HG02759 (cell line): ENCODE measurements at regions not wholly inside any gene's neighbourhood (a gene's known extent, or its start where the extent isn't known, plus 50 kb on each side); places are given as distances from the start of the nearest gene placed in this dataset.
"Not testable (repeated sequence)": the region's sequence is repeated elsewhere in the genome, so short reads cannot be mapped to it uniquely, and the experiment has no call there.

ENCODE experiments used
- ATAC-seq: cut with Tn5 transposase; IDR thresholded peaks from one replicate; pipeline ENCODE4 v1.9.1; 2021; ENCODE audit warnings: mild to moderate bottlenecking, moderate library complexity; ENCODE audit not compliant: unreplicated experiment

DNA sequence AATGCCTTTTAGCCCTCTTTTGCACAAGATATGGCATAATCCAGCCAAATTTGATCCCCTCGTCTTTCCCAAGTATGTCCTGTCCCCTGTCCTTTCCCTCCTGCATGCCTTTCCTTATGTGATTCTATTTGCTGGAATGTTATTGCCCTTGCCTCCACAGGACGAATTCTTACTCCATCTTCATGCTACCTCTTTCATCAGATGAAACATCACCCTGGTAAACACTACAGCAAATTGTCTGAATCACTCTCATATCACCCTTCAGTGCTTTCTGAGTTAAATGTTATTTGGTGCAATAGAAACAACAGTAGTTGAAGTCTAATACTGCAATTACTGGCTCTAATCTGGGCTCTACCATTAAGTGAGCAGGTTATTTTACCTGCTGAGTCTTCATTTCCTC lies 52.2 kb upstream of the FAT1 start:
- no peak for ATAC-seq

DNA sequence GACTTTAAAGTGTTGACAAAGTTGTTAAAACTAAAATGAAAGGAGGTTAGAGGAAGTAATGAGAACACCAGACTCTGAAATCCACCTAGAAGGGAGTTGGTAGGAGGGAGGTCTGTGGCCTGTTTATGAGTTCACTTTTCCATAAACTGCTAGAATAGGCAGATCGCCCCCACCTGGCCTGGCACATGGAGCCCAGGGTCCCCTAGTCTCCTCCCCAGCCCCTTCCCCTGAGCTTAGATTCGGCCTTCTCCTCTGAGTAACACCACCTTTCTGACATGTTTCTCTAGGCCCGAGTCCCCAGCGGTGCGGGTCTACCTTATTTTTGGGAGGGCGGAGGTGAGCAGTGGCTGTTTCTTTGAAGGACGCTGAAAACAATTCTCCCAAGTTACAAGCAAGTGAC lies 54.5 kb upstream of the FAT1 start:
- no peak for ATAC-seq

DNA sequence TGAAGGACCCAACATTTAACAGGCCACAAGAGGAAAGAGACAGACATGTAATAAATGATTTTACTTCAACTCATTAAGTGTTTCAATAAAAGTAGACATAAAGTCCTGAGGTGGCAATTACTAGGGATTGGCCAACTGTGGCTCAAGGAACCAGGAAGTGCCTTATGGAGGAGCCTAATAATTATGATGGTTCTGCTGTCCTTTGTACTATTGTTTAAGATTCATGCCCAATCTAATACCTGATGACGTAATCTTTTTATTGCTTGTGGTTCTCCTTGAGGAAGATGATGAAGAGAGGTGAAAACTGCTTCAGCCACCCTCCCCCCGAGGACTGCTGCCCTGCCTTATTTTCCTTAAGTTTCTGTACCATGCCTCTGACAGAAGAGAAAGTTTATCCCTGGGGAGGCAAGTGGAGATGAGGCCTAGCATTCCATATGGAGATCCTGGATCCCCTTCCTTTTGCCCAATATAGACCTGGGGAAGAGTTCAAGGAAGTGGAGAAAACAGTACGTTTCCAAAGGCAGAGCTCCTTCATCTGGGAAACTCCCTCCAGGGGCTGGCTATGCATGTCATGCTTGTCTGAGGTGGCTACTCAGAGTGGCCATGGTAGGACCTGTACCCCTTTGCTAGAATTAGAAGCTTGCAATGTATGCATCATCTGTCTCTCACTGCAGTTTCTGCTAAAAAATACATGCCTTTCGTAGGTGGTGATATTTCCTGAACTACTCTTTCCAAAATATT lies 56.8 kb upstream of the FAT1 start:
- no peak for ATAC-seq

DNA sequence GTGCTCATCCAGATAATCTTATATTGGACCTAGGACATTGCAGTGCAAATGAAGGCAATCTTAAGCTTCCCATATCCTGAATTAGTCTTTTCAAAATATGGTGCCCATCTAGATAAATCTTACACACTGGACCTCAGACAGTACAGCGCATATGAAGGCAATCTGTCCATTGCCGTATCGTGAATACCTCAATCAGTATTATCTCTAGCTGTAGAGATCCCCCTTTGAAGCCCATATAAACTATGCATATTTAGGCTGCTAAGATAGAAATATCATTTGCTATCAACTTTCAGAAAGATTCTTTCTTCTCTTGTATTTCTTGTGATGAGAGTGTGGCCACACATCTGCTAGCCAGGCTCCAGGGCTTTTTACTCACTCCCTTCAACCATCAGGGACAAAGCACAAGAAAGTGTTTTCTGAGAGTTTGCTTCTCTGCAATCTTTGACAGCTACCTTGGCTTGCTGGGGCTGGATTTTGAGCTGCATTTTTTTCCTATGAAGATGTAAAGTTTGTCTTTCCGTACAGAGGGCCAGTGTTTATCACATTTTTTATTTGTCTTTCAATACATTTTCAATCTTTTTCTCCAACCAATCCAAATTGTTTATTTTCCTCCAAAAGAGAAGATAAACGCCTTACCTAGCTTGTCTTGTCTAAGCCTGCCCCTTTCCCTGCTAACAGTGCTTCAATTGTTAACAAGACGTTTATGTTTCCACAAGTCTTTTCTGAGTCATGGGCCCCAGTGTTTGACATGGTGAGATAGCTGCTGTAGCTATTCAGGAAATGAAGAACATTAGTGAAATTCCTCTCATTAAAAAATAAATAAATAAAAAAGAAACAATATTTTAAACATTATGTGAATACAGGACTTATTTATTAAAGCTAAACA lies 57.6 kb upstream of the FAT1 start:
- ATAC-seq = no peak

DNA sequence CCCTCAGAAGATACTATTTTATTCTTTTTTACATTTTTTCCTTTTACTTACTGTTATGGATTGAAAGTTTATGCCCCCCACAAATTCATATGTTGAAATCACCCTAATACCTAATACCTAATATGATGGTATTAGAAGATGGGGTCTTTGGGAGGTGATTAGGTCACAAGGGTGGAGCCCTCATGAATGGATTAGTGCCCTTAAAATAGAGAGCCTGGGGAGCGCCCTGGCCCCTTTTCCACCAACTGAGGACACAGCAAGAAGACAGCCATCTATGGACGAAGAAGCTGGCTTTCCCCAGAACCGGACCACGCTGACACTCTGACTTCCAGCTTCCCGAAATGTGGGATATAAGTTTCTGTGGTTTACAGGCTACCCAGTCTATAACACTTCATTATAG lies 58.6 kb upstream of the FAT1 start:
- ATAC-seq = no peak

DNA sequence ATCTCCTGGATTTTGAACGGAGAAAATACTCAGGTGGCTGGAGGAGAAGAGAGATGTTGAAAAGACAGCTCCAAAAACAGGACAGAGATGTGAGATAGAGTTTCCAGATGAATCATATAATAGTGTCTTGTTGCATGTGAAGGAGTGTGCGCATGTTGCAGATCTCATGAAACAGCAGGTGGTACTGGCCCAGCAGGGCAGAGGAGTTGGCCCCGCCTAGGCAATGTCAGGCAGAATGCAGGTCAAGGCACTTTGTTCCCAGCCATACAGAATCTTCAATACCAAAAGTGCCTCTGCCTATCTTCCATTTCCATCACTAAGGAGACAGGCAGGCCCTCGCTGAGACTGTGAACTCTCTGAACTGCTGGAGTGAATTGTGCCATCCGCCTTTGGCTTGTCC lies 63.9 kb upstream of the FAT1 start:
- no peak for ATAC-seq

GRCh38 chr4:186789651-186790050 lies 66.0 kb upstream of the FAT1 start:
- ATAC-seq = no peak

DNA sequence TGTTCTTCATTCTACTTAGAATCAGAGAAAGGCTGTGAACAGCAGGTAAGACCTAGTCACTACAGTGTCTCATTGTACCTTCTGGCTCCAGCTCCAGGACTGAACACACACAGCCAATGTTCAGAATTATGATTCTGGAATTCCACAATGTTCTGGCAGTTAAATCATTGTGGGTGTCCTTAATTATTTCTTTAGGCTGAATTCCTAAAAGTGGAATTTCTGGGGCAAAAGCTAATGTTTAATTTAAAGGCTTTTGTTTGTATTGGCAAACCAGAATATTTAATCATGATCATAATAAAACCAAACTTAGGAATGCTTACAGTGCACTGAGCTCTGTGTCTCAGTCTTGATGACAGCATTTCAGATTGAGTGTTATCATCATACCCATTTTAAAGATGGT lies 67.0 kb upstream of the FAT1 start:
- no peak for ATAC-seq

DNA sequence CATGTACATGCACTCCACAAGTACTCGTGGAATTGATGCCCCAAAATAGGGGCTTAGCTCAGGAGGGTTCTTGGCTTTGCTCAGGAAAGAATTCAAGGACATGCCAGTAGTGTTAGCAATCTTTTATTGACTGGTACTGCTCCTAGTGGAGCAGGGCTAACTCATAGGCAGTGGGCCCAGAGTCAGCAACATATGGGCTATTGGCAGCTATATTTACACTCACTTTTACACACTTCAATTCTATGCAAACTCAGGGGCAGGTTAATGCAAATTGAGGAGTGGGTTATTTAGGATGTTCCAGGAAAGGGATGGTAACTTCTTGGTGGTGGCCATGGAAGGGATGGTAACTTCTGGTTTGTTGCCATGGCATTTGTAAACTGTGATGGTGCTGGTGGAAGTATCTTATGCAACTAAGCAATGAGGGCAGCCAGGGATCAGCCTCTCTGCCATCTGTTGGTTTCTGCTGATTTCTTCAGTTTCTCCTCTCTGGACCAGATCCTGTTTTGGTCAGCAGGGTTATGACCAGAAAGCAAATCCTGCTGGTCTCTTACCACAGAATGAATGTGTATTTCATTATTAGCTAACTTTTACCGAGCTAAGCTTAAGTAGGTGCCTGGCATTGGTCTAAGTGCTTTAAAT lies 69.2 kb upstream of the FAT1 start:
- ATAC-seq = no peak

DNA sequence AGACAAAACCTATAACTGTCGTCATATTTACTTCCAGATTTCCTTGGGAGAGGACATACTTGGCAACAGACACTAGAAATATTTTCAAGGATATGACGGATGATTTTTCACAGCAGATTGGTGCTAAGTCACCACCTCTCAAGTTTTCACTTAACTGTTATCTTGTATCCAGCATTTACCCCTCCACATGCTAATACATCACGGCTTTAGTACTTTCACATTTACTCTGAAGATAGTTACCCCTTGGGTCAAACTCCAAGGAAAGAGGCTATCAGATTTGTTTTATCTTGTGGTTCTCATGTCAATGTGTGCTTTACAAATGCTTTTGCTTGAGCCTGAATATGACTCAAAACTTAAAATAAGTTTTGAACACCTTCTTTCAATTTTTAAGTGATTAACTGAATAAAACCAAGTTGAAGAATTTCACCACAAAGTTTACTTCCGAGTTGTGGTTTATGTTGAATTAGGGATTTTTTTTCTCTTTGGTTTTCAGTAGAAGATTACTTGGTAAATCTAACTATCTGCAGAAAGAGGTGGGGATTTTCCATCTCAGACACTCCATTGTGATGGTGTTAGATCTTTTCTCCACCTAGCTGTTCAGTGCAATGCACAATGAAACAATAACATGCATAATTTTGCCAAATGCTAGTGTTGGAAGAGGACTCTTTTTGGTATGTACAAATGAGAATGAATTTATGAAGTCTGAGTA lies 75.4 kb upstream of the FAT1 start:
- no peak for ATAC-seq

- no peak for ATAC-seq
These were observed 81.6 kb upstream of the FAT1 start for GRCh38 chr4:186805020-186805820.

DNA sequence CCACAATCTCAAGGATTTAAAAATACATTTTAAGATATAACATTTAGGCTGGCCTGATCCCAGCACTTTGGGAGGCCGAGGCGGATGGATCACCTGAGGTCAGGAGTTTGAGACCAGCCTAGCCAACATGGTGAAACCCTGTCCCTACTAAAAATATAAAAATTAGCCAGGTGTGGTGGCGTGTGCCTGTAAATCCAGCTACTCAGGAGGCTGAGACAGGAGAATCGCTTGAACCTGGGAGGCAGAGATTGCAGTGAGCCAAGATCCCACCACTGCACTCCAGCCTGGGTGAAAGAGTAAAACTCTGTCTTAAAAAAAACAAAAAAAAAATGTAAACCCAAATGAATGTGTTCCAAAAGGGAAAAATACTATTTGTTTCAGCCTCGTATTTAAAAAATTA lies 82.3 kb upstream of the FAT1 start:
- not testable (repeated sequence) for ATAC-seq

DNA sequence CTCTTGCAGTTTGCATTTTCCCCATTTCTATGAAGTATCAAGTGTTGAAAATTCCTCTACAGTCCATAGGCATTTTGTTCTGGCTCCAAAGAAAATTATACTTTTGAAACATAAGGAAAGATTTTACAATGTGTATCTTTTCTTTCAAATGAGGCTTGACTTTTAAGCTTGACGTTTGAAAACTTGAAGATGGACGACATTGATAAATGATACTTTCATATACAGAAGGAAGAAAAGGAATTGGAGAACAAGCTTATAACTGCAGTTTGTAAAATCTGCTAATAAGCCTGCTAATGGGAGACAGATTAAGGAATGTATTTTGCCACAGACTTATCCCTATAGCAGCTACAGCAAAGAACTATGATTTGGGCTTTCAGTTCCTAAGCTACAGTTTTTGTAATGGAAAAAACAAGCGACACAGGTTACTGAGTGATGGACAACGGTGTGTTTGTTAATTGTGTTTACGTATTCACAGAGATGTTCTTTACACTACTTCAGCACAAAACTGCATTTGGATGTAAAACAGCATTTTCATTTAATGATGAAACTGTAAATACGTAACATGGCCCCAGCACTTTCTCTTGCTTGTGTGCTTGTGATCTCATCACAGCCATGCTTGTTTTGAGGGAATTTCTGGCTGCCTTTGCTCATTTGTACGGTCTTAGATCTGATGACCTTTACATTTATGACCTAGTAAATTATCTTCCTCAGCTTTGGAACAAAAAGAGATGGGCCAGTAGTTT lies 83.2 kb upstream of the FAT1 start:
- ATAC-seq = no peak

DNA sequence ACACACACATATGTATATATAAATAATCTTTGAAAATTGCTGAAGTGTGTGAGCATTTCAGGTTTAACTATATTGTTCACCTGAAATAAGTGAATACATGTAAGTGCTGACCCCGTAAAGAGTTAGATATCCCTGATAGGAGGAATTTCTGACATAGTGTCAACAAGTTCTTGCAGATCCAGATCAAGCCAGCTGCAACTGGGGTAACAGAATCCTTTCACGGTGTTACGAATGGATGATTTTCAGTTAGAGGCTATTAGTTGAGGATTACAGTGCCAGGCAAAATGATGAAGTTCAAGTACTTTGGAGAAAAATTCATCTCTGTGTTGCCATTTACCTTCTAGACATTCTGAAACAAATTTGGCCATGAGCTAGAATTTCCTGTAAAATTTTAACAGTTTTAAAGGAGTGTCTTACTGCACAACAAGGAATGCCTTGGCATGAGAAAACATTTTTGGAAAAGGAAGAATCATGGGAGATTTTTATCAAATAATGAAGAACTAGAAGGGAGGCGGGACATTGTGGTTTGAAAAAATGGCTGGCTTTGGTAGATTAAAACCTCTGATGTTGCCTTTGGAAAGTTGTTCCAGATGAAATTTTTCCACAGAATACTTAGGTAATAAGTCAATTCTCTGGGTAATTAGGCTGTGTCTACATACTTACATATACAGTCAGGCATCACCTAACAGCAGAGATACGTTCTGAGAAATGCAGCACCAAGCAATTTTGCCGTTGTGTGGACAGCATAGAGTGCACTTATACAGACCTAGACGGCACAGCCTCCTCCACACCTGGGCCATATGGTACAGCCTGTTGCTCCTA lies 84.4 kb upstream of the FAT1 start:
- no peak for ATAC-seq

DNA sequence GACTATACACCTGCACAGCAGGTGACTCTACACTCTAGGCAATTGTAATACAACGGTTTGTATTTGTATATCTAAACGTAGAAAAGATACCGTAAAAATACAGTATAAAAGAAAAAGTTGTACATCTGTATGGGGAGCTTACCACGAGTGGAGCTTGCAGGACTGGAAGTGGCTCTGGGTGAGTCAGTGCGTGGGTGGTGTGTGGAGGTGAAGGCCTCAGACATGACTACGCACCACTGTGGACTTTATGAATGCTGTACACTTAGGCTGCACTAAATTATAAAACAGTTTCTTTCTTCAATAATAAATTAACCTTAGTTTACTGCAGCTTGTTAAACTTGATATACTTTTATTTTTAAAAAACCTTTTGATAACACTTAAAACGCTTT lies 85.0 kb upstream of the FAT1 start:
- no peak for ATAC-seq

- ATAC-seq = no peak
These were observed 85.4 kb upstream of the FAT1 start for GRCh38 chr4:186809070-186809469.

DNA sequence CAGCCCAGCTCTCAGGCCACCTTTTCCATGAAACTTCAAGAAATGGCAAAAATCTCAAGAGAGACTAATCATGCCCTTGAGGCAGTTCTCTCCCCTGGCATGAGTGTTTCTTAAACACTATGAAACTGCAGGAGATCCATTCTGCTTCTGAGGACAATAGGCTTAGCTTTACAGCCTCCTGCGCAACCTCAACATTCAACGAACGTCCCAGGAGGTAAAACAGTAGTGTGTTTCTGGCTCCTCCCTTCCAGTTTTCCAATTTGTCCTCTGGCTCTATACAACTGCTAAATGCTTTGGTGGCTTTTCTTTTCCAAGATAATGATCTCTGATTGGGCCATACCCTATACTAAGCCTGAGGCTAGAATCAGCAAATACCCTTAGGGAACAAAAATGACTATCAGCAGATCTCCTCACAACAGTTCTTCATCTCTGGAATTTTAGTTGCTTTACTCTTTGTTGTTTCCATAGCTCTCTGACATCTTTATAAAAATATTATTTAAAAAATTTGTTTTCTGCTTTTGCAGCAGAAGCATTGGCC lies 87.0 kb upstream of the FAT1 start:
- no peak for ATAC-seq

GRCh38 chr4:186812592-186812991 lies 88.9 kb upstream of the FAT1 start:
- ATAC-seq = no peak
